Right lobe of liver (tissue), 6 donors: ENCODE measurements at regions not wholly inside any gene's neighbourhood (a gene's known extent, or its start where the extent isn't known, plus 50 kb on each side); places are given as distances from the start of the nearest gene placed in this dataset.

ENCODE experiments used
- ATAC-seq, 4 donors: fragments of 200-7000 bp; cut with Tn5 transposase; one replicate each; pipeline ENCODE4 v1.9.1; 2020; ENCODE audit warnings: mild to moderate bottlenecking in 4 of 4, moderate library complexity in 4 of 4
- DNase-seq, 3 donors: peaks; one replicate each; pipeline ENCODE4 v3.0.0-alpha.2; 2020
- H3K27ac ChIP-seq, 3 donors: fragments of 200-600 bp; one replicate each; pipeline ENCODE4 v1.8.0; 2022
- H3K27me3 ChIP-seq, 2 donors: fragments of 200-600 bp; one replicate each; pipeline ENCODE4 v1.8.0; 2022
- H3K36me3 ChIP-seq, 4 donors: fragments of 200-600 bp; sonication (generic) in 1 of 4; one replicate each; pipeline versions ENCODE4 v1.5.1 to v1.8.0; 2017 to 2022; ENCODE audit warnings: control low read depth in 1 of 4
- H3K4me1 ChIP-seq, 4 donors: fragments of 200-600 bp; sonication (generic) in 1 of 4; one replicate each; pipeline versions ENCODE4 v1.5.1 to v1.8.0; 2017 to 2022; ENCODE audit warnings: control low read depth in 1 of 4
- H3K4me3 ChIP-seq, 3 donors: fragments of 200-600 bp; one replicate each; pipeline ENCODE4 v1.8.0; 2022
- H3K9me3 ChIP-seq, 4 donors: fragments of 200-600 bp; sonication (generic) in 1 of 4; one replicate each; pipeline versions ENCODE4 v1.5.1 to v1.8.0; 2017 to 2022; ENCODE audit warnings: control low read depth in 1 of 4
- POLR2A ChIP-seq: fragments of 450-650 bp; IDR thresholded peaks from one replicate; pipeline ENCODE4 v1.6.1; 2017; ENCODE audit warnings: antibody characterized with exemption, mild to moderate bottlenecking
- whole genome bisulfite sequencing: methylation state at CpG from one replicate; pipeline ENCODE4 v1.1.6; 2018; ENCODE audit warnings: low coverage, low lambda C conversion rate; ENCODE audit not compliant: insufficient coverage; ENCODE audit errors: missing lambda C conversion rate; 5-methylcytosine and 5-hydroxymethylcytosine counted together
- intact Hi-C, 2 donors: fragments of 100-400 bp; cut with DNase I; formaldehyde crosslinking; loops; one replicate each; pipeline versions ENCODE4 v1.11.2 to v1.14.1; 2022
- TF ChIP-seq, protein P1 (sequence below), 4 donors: fragments of 200-600 bp in 3 of 4; fragments of 450-650 bp in 1 of 4; IDR thresholded peaks; one replicate each; pipeline versions ENCODE4 v1.5.1 to v1.8.0; 2016 to 2022; ENCODE audit warnings: antibody characterized with exemption in 4 of 4, mild to moderate bottlenecking in 2 of 4
- donor health status: DM: no; HTN: yes; CAD: no.
- donor health status: DM: no; HTN: no; CAD: no.
- donor health status: DM: no; HTN: no; CAD: no.
- donor health status: DM: no; HTN: yes; CAD: no.
- donor health status: DM: no; HTN: yes; CAD: no.

DNA sequence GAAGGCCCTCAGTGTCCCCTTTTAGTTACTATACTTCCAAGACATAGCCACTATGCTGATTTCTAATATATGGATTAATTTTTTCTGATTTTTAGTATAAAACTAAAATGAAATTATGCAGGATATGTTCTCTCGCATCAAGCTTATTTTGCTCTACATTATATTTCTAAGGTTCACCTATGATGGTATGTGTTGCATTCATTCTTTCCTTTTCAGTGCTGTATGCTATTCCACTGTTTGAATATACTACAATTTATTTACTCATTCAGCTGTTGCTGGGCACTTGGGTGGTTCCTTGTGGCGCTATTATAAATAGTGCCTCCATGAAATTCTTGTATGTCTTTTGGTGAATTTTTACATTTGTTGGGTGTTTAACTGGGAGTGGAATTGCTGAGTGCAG lies 230.3 kb downstream of the ATG4C start:
- DNase-seq (no peak), ATAC-seq (no peak)
- Histone ChIP-seq H3K27ac (no peak overlapping the region), H3K9me3 (no peaks in the 10 kb centered on the region), H3K4me3 (no peak overlapping the region), H3K4me1 (peaks cover 0 to 26% (median 0%) of the 10 kb centered on the region in 4 donors), H3K36me3 (no peaks in the 10 kb centered on the region), H3K27me3 (no peaks in the 10 kb centered on the region)
- WGBS = 85% methylated on average over 2 of the region's 2 CpGs
- TF ChIP-seq POLR2A = no peak
- TF ChIP-seq, protein P1, sequence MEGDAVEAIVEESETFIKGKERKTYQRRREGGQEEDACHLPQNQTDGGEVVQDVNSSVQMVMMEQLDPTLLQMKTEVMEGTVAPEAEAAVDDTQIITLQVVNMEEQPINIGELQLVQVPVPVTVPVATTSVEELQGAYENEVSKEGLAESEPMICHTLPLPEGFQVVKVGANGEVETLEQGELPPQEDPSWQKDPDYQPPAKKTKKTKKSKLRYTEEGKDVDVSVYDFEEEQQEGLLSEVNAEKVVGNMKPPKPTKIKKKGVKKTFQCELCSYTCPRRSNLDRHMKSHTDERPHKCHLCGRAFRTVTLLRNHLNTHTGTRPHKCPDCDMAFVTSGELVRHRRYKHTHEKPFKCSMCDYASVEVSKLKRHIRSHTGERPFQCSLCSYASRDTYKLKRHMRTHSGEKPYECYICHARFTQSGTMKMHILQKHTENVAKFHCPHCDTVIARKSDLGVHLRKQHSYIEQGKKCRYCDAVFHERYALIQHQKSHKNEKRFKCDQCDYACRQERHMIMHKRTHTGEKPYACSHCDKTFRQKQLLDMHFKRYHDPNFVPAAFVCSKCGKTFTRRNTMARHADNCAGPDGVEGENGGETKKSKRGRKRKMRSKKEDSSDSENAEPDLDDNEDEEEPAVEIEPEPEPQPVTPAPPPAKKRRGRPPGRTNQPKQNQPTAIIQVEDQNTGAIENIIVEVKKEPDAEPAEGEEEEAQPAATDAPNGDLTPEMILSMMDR (IDR thresholded peaks at IDR 0.05) = no peak
- intact Hi-C loops = no loop called here

DNA sequence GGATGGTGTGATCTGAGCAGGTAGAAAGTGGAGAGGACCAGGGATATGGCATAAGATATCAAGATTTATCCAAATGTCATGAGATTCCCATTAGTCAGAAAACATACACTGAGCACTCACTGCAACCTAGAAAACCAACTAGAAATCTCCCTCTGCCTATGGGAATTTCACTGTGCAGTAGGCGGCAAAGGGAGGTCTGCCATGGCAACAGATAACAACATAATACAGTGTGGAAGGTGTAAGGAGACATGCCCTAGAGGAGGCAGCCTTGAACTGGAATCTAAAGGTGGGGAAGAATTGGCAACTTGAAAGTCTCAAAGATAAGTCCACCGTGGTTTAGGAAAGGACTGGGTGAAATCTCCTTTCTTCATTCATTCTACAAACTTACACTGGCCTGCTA lies 238.4 kb downstream of the ATG4C start:
- Histone ChIP-seq H3K4me1 (no peaks in the 10 kb centered on the region), H3K9me3 (no peaks in the 10 kb centered on the region), H3K36me3 (no peaks in the 10 kb centered on the region), H3K27me3 (no peaks in the 10 kb centered on the region), H3K4me3 (no peak overlapping the region), H3K27ac (no peak overlapping the region)
- intact Hi-C loops = no loop called here
- no peak for ATAC-seq
- TF ChIP-seq, protein P1 (IDR thresholded peaks at IDR 0.05) = no peak
- no peak for TF ChIP-seq POLR2A
- no peak for DNase-seq
- 33% methylated on average over 1 of the region's 2 CpGs for WGBS

DNA sequence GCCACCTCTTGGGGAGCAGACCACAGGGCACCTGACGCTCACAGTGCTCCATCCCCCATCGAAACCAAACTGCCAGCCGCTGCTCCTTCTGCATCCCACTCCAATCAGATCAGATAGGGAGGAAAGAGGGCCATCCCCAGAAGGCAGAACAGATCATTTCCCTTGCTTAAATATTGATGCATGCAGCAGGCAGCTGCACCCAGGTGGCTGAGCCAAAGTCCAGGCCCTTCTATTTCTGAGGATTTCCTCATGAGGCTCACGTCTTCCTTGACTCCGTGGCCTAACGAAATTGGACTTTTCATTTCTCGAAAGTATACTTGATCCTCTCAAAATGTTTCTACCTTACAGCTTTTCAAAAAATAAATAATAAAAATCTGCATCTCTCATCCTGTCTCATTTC lies 239.2 kb downstream of the ATG4C start:
- 76% methylated on average over 5 of the region's 7 CpGs for WGBS
- Histone ChIP-seq H3K4me3 (no peak overlapping the region), H3K36me3 (no peaks in the 10 kb centered on the region), H3K4me1 (no peaks in the 10 kb centered on the region), H3K27me3 (no peaks in the 10 kb centered on the region), H3K27ac (no peak overlapping the region), H3K9me3 (no peaks in the 10 kb centered on the region)
- no peak for TF ChIP-seq POLR2A
- TF ChIP-seq, protein P1 (IDR thresholded peaks at IDR 0.05) = no peak
- ATAC-seq = no peak
- DNase-seq = no peak
- intact Hi-C loops = no loop called here

- no peak for ATAC-seq
- Histone ChIP-seq H3K27me3 (no peaks in the 10 kb centered on the region), H3K36me3 (no peaks in the 10 kb centered on the region), H3K4me1 (no peaks in the 10 kb centered on the region), H3K27ac (no peak overlapping the region), H3K4me3 (no peak overlapping the region), H3K9me3 (no peaks in the 10 kb centered on the region)
- intact Hi-C loops = no loop called here
- WGBS = 58% methylated on average over 1 of the region's 1 CpG
- no peak for TF ChIP-seq POLR2A
- TF ChIP-seq, protein P1 (IDR thresholded peaks at IDR 0.05) = no peak
- no peak for DNase-seq
These were observed 239.7 kb downstream of the ATG4C start for GRCh38 chr1:63023637-63024036.

DNA sequence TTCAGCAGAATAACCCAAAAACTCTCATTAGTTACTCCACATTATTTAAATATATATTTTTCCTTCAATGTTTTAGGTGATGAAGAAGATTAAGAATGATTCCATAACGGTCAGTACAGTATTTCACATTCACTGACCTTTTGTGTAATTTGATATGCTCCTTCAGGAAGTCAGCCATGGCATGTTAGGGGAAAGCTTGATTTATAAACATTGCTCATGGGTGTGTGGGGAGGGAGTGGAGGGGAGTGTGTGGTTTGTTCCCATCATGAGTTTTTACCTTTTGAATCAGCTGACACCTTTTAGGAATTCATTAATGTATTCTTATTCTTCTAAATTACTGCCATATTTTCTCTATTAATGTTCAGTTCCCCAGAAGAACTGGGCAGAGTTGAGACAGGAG lies 240.2 kb downstream of the ATG4C start:
- ATAC-seq = no peak
- TF ChIP-seq, protein P1 (IDR thresholded peaks at IDR 0.05) = no peak
- no peak for TF ChIP-seq POLR2A
- H3K4me1 ChIP-seq = no peaks in the 10 kb centered on the region
- no peaks in the 10 kb centered on the region for H3K36me3 ChIP-seq
- 20% methylated on average over 1 of the region's 1 CpG for WGBS
- H3K4me3 ChIP-seq = no peak overlapping the region
- H3K9me3 ChIP-seq = no peaks in the 10 kb centered on the region
- intact Hi-C loops = no loop called here
- DNase-seq = no peak
- H3K27ac ChIP-seq = no peak overlapping the region
- H3K27me3 ChIP-seq = no peaks in the 10 kb centered on the region
